Epithelial cell of proximal tubule (primary cell): ENCODE measurements at regions not wholly inside any gene's neighbourhood (a gene's known extent, or its start where the extent isn't known, plus 50 kb on each side); places are given as distances from the start of the nearest gene placed in this dataset.

Source experiments
- DNase-seq: peaks from one replicate; pipeline ENCODE4 v3.0.0-alpha.2; 2011; ENCODE audit warnings: low read depth
- H3K4me3 ChIP-seq: 2 replicates; pipeline ENCODE4 v1.5.1; 2011; ENCODE audit warnings: low read depth, mild to moderate bottlenecking, low read length
- TF ChIP-seq, protein P1 (sequence below): conservative IDR thresholded peaks from 2 replicates; pipeline ENCODE4 v1.5.1; 2012; ENCODE audit warnings: low read depth, mild to moderate bottlenecking, low read length

DNA sequence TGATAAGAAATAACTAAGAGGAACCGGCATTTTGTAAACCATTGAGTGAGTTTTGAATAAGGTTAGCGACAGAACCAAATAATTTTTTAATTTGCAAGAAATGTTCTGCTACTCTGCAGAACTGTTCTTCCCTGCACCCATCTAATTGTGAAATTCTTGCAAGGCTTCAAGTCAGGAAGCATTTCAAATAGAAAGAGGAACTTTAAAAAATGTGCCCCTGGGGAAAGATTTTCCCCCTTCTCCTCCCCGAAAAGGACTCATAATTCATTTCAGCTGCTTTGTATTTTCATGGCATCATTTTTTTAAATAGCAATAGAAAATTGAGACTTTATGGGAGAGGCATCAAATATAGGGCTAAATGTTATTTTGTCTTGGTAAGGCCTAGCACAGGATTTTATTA, 180.9 kb upstream of the ANKRD55 start:
- no peak overlapping the region for H3K4me3 ChIP-seq
- no peak for DNase-seq
- TF ChIP-seq, protein P1, sequence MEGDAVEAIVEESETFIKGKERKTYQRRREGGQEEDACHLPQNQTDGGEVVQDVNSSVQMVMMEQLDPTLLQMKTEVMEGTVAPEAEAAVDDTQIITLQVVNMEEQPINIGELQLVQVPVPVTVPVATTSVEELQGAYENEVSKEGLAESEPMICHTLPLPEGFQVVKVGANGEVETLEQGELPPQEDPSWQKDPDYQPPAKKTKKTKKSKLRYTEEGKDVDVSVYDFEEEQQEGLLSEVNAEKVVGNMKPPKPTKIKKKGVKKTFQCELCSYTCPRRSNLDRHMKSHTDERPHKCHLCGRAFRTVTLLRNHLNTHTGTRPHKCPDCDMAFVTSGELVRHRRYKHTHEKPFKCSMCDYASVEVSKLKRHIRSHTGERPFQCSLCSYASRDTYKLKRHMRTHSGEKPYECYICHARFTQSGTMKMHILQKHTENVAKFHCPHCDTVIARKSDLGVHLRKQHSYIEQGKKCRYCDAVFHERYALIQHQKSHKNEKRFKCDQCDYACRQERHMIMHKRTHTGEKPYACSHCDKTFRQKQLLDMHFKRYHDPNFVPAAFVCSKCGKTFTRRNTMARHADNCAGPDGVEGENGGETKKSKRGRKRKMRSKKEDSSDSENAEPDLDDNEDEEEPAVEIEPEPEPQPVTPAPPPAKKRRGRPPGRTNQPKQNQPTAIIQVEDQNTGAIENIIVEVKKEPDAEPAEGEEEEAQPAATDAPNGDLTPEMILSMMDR, result no peak

DNA sequence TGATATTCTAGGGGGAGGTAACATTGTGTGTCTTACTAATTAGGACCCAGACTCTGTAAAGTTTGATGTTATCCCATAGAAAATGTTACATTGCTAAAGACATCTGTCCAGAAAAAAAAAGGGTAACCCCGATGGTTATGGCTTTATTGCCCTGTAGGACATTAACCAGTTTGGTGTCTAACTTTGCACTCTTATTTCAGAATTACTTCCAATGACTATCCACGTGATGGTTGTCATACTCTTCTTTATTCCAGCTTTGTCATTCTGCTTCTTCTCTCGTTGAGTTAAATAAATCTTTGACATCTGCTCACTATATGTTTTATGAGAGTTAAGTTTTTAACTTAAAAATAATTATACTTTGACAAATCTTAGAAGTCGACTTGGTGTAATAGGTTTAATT, 180.4 kb upstream of the ANKRD55 start:
- TF ChIP-seq, protein P1, result no peak
- no peak for DNase-seq

DNA sequence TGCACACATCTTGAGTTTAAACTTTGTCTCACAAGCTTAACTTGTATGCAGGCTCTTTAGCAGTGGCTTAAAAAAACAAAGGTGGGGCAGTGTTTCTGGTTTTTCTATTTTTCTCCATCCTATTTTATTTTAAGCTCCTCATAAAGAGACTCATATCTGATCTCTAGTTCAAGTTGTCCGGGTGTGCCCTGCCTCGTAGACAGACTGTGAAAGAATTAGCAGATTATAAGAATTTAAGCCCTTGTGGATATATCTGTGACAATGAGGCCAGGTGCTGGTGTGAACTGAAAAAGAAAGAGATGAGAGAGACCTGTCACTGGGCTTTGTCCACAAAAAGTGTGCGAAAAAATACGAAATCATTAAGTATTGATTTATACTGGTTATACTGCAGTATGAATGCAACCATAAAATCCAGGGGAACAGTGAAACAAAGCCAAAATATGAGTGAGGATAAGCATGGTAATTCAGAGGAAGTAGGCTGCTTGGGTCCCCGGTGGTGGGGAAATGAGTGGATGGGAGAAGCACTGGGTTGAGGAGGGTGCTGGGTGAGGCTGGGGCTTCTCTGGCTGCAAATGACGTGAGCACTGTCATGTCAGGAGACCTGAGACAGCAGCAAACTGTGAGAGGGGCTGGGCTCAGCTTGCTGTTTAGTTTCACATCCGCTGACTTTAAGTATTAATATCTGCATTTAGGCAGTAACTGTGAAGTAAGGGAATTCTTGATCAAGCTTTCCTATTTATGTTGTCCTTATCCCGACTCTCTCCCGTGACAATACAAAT, 179.7 kb upstream of the ANKRD55 start:
- no peak for DNase-seq
- no peak overlapping the region for H3K4me3 ChIP-seq
- TF ChIP-seq, protein P1, result no peak

More for the DNA sequence above, 180.4 kb upstream of the ANKRD55 start:
- no peak overlapping the region for H3K4me3 ChIP-seq

DNA sequence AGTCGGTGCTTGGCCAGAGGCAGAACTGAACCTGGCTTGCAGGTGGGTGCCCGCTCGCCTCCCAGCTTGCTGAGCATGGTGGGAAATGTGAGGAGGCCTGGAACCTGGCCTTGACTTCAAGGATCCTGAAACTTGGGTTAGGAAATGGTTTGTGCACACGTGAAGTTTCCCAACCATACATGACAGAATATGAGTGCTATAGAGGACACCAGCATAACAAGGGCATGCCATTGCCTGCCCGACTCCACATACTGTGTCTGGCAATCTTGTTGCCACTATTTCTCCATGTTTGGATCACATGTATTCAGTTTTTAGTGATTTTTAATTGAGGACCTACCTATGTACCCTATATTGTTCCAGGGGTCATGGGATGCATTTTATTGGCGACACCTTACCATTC, 177.6 kb upstream of the ANKRD55 start:
- DNase-seq, result no peak
- TF ChIP-seq, protein P1, result no peak
- H3K4me3 ChIP-seq, result no peak overlapping the region

DNA sequence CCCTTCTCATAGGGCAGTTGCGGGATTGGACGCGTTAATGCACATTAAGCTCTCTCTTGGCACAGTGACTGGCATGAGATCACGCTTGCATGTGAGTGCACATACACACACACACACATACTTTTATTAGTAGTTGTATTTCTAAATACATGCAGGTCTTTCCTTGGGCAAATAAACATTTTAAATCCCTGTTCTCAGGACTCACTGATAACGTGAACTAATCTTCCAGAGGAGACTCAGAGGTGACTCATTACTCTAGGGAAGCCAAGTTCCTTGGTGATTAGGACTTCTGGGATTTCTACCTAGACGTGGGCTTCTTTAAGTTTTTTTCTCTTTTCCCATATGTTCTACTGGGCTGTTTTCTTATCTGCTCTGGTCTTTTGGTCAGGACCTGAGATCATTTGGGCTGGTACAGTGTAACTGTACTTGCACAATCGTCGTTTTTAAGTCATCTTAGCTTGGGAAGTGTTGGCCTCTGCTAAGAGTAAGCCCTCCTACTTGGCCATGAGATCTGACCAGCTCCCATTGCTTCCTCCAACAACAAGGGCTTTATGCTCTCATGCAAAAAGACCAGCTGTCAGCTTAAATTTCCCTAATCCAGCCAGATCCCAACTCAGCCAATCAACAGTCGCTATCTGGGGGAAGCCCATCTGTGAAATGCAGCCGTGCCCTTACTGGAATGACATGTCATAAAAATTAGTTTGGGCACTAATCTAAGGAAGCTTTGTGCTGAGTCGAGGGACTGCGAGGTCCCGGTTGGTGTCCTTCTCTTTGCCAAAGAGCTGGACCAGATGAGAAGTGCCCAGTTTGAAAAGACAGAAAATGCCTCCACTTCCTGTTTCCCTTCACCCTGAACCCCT, 176.4 kb upstream of the ANKRD55 start:
- H3K4me3 ChIP-seq, result no peak overlapping the region
- TF ChIP-seq, protein P1, result no peak
- peak; percentile 47 for DNase-seq

DNA sequence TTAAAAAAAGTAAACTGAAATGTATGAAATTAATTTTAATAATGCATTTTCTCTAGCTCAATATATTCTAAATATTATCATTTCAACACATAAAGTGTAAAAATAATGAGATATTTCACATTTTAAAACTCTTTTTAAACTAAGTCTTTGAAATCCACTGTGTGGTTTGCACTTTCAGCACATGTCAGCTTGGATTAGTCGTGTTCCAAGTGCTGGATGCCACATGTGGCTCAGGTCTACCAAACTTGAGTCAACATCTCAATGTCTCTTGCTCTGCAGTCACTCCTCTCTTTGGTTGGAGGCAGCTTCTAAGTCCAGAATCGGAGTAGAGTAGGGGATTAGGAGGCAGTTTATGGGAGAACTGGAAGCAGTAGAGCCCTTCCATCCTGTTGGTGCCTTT, 173.7 kb upstream of the ANKRD55 start:
- TF ChIP-seq, protein P1, result no peak
- no peak overlapping the region for H3K4me3 ChIP-seq
- no peak for DNase-seq
